GM23338 (cell line): ENCODE measurements at regions not wholly inside any gene's neighbourhood (a gene's known extent, or its start where the extent isn't known, plus 50 kb on each side); places are given as distances from the start of the nearest gene placed in this dataset.

Experiments
- ATAC-seq: fragments of 200-7000 bp; cut with Tn5 transposase; 3 replicates; pipeline ENCODE4 v1.9.1; 2020
- DNase-seq: peaks from one replicate; pipeline ENCODE4 v3.0.0-alpha.2; 2015; ENCODE audit warnings: low spot score
- H2AFZ ChIP-seq: fragments of 200-600 bp; sonication (generic); 2 replicates; pipeline ENCODE4 v1.8.0; 2016; ENCODE audit warnings: antibody characterized with exemption, mild to moderate bottlenecking, moderate library complexity
- H3F3A ChIP-seq: fragments of 200-600 bp; sonication (generic); replicated peaks from 2 replicates; pipeline ENCODE4 v1.8.0; 2017; ENCODE audit warnings: antibody characterized with exemption, mixed run types, low read depth
- H3K27ac ChIP-seq: fragments of 200-600 bp; sonication (generic); 2 replicates; pipeline ENCODE4 v1.6.1; 2016; ENCODE audit warnings: low read depth
- H3K27me3 ChIP-seq: fragments of 200-600 bp; sonication (generic); 2 replicates; pipeline ENCODE4 v1.8.0; 2016; ENCODE audit warnings: mild to moderate bottlenecking, mixed run types, moderate library complexity; ENCODE audit not compliant: insufficient read depth
- H3K36me3 ChIP-seq: fragments of 200-600 bp; sonication (generic); 2 replicates; pipeline ENCODE4 v1.8.0; 2016; ENCODE audit warnings: mild to moderate bottlenecking; ENCODE audit not compliant: insufficient read depth
- H3K4me1 ChIP-seq: fragments of 200-600 bp; sonication (generic); 2 replicates; pipeline ENCODE4 v1.8.0; 2016; ENCODE audit warnings: mild to moderate bottlenecking, moderate library complexity; ENCODE audit not compliant: insufficient read depth
- H3K4me2 ChIP-seq: fragments of 200-600 bp; sonication (generic); 2 replicates; pipeline ENCODE4 v1.7.1; 2017; ENCODE audit warnings: mixed run types
- H3K4me3 ChIP-seq: fragments of 200-600 bp; sonication (generic); 2 replicates; pipeline ENCODE4 v1.6.1; 2016; ENCODE audit warnings: mixed run types
- H3K79me2 ChIP-seq: fragments of 200-600 bp; sonication (generic); replicated peaks from 2 replicates; pipeline ENCODE4 v1.8.0; 2017; ENCODE audit warnings: mild to moderate bottlenecking; ENCODE audit not compliant: insufficient read depth
- H3K9me2 ChIP-seq: fragments of 200-600 bp; sonication (generic); 2 replicates; pipeline ENCODE4 v1.8.0; 2017; ENCODE audit not compliant: insufficient read depth
- H4K20me1 ChIP-seq: fragments of 200-600 bp; sonication (generic); replicated peaks from 2 replicates; pipeline ENCODE4 v1.8.0; 2017; ENCODE audit warnings: mild to moderate bottlenecking; ENCODE audit not compliant: insufficient read depth
- H3K27ac Mint-ChIP-seq: 2 replicates; pipeline ENCODE4 v1.8.0; 2020; ENCODE audit warnings: inconsistent platforms, mild to moderate bottlenecking, moderate library complexity, mixed read lengths
- H3K27me3 Mint-ChIP-seq: 3 replicates; pipeline ENCODE4 v1.8.0; 2022; ENCODE audit warnings: low read depth, mild to moderate bottlenecking, moderate library complexity, mixed read lengths, inconsistent platforms; ENCODE audit not compliant: insufficient read depth, poor library complexity
- H3K36me3 Mint-ChIP-seq: 3 replicates; pipeline ENCODE4 v1.8.0; 2021; ENCODE audit warnings: low read depth, mild to moderate bottlenecking, inconsistent platforms, moderate library complexity, mixed read lengths
- H3K4me1 Mint-ChIP-seq: 3 replicates; pipeline ENCODE4 v1.8.0; 2020; ENCODE audit warnings: mild to moderate bottlenecking, inconsistent platforms, mixed read lengths
- H3K4me3 Mint-ChIP-seq: 3 replicates; pipeline ENCODE4 v1.8.0; 2021; ENCODE audit warnings: moderate library complexity, mild to moderate bottlenecking, inconsistent platforms, mixed read lengths
- H3K9me3 Mint-ChIP-seq: 3 replicates; pipeline ENCODE4 v1.8.0; 2020; ENCODE audit warnings: moderate library complexity, mild to moderate bottlenecking, inconsistent platforms, mixed read lengths
- CREB1 ChIP-seq: fragments of 250-450 bp; sonication (Bioruptor Pico); IDR thresholded peaks from 2 replicates; pipeline ENCODE4 v1.5.0; 2020; ENCODE audit warnings: low read depth, mild to moderate bottlenecking, moderate library complexity
- CTCF ChIP-seq, 2 experiments: fragments of 200-600 bp in 1 of 2; sonication (generic) in 1 of 2; conservative IDR thresholded peaks; 2 replicates each; pipeline versions ENCODE4 v1.5.1 to v1.6.1; 2016 to 2017; ENCODE audit warnings: antibody characterized with exemption in 2 of 2, low read depth in 2 of 2, mild to moderate bottlenecking in 2 of 2, moderate library complexity in 1 of 2
- ETS1 ChIP-seq: IDR thresholded peaks from 2 replicates; pipeline ENCODE4 v1.6.1; 2016; ENCODE audit warnings: antibody characterized with exemption
- EZH2 ChIP-seq: fragments of 200-600 bp; sonication (generic); IDR thresholded peaks from one replicate; pipeline ENCODE4 v1.8.0; 2017; ENCODE audit warnings: antibody characterized with exemption, mild to moderate bottlenecking, low read depth; ENCODE audit not compliant: unreplicated experiment
- EZH2phosphoT487 ChIP-seq: fragments of 200-600 bp; sonication (generic); IDR thresholded peaks from one replicate; pipeline ENCODE4 v1.8.1; 2018; ENCODE audit warnings: antibody characterized with exemption; ENCODE audit not compliant: unreplicated experiment
- JUNB ChIP-seq: IDR thresholded peaks from one replicate; pipeline ENCODE4 v1.6.1; 2016; ENCODE audit warnings: antibody characterized with exemption; ENCODE audit not compliant: unreplicated experiment
- NANOG ChIP-seq: IDR thresholded peaks from 2 replicates; pipeline ENCODE4 v1.6.1; 2016; ENCODE audit warnings: antibody characterized with exemption, borderline replicate concordance
- POLR2AphosphoS5 ChIP-seq: IDR thresholded peaks from 2 replicates; pipeline ENCODE4 v1.6.1; 2016; ENCODE audit warnings: antibody characterized with exemption, low read depth
- REST ChIP-seq: IDR thresholded peaks from one replicate; pipeline ENCODE4 v1.6.1; 2018; ENCODE audit warnings: antibody characterized with exemption; ENCODE audit not compliant: unreplicated experiment
- STAT1 ChIP-seq: IDR thresholded peaks from one replicate; pipeline ENCODE4 v1.6.1; 2016; ENCODE audit warnings: antibody characterized with exemption; ENCODE audit not compliant: unreplicated experiment
- ZNF114 ChIP-seq: fragments of 250-450 bp; sonication (Bioruptor Pico); IDR thresholded peaks from 2 replicates; pipeline ENCODE4 v1.5.0; 2020; ENCODE audit warnings: mild to moderate bottlenecking, moderate library complexity
- ZNF331 ChIP-seq: fragments of 250-450 bp; sonication (Bioruptor Pico); IDR thresholded peaks from 2 replicates; pipeline ENCODE4 v1.5.0; 2020; ENCODE audit warnings: low read depth, mild to moderate bottlenecking, moderate library complexity
- ZNF462 ChIP-seq: fragments of 250-450 bp; sonication (Bioruptor Pico); IDR thresholded peaks from 2 replicates; pipeline ENCODE4 v1.5.0; 2020; ENCODE audit warnings: mild to moderate bottlenecking, moderate library complexity

GRCh38 chr10:8193546-8193945 is 139.1 kb downstream of the GATA3 start:
- Histone ChIP-seq H3K27me3 (no peaks in the 10 kb centered on the region), H3K27ac (no peak overlapping the region), H3K36me3 (no peaks in the 10 kb centered on the region), H4K20me1 (no peaks in the 10 kb centered on the region), H3K79me2 (no peaks in the 10 kb centered on the region), H3F3A (no peaks in the 10 kb centered on the region), H3K4me3 (no peak overlapping the region), H2AFZ (peak overlapping the region; percentile 15; the same call in 1 of the 2 replicates), H3K4me1 (no peaks in the 10 kb centered on the region), H3K9me2 (no peaks in the 10 kb centered on the region), H3K4me2 (no peak overlapping the region)
- Mint-ChIP-seq H3K9me3 (no peaks in the 10 kb centered on the region; the same call in 2 of the 3 replicates), H3K36me3 (no peaks in the 10 kb centered on the region), H3K4me3 (no peak overlapping the region), H3K27ac (no peak overlapping the region), H3K4me1 (peaks cover 8% of the 10 kb centered on the region), H3K27me3 (peaks cover 3% of the 10 kb centered on the region)
- ATAC-seq (no peak), DNase-seq (peak; percentile 5)
- TF ChIP-seq EZH2 (no peak), NANOG (no peak), JUNB (no peak), POLR2AphosphoS5 (no peak), ZNF462 (CRISPR knock-in tag) (no peak), REST (no peak), ETS1 (no peak), ZNF114 (CRISPR knock-in tag) (no peak), STAT1 (no peak), EZH2phosphoT487 (no peak), ZNF331 (CRISPR knock-in tag) (no peak), CREB1 (CRISPR knock-in tag) (no peak), CTCF (conservative IDR thresholded peaks at IDR 0.05; ENCODE audit: low read depth in 2 of 2) (no peak)
